ENCODE measurements at regions not wholly inside any gene's neighbourhood (a gene's known extent, or its start where the extent isn't known, plus 50 kb on each side); places are given as distances from the start of the nearest gene placed in this dataset.

- Mint-ChIP-seq H3K4me3 (no peak overlapping the region), H3K27ac (no peak overlapping the region), H3K36me3 (ENCODE audit: insufficient read depth in 1 of 3, low read depth in 3 of 3) (no peaks in the 10 kb centered on the region; a peak in 1 of 7 replicates), H3K9me3 (peaks cover 3% of the 10 kb centered on the region in 2 experiments; a peak in 3 of 5 replicates), H3K4me1 (peaks cover 12 to 21% of the 10 kb centered on the region in 2 experiments), H3K27me3 (ENCODE audit: low read depth) (0 out of 2 replicates have a peak, but pooled peaks cover 3% of the 10 kb centered on the region)
- Histone ChIP-seq H3K9ac (ENCODE audit: extremely low read depth, insufficient read length, low read length) (no peak overlapping the region), H3K79me1 (ENCODE audit: insufficient read depth, low read depth, low read length, poor library complexity, severe bottlenecking) (no peaks in the 10 kb centered on the region), H3K56ac (ENCODE audit: insufficient read length, low read depth, low read length) (no peak overlapping the region), H2BK12ac (ENCODE audit: insufficient read length, low read depth, low read length) (no peak overlapping the region), H2BK20ac (ENCODE audit: low read depth, low read length, poor library complexity, severe bottlenecking) (no peak overlapping the region), H3K4me1 (ENCODE audit: insufficient read depth, low read length) (no peaks in the 10 kb centered on the region), H3K27me3 (ENCODE audit: insufficient read depth, low read length) (0 out of 2 replicates have a peak, but pooled peaks cover 2% of the 10 kb centered on the region), H3K79me2 (ENCODE audit: insufficient read depth, low read length) (no peaks in the 10 kb centered on the region), H4K91ac (ENCODE audit: insufficient read length, low read depth, low read length) (no peak overlapping the region), H4K20me1 (ENCODE audit: control insufficient read depth, insufficient read depth, insufficient read length) (no peaks in the 10 kb centered on the region), H3T11ph (ENCODE audit: low read length) (no peak overlapping the region), H3K4me2 (ENCODE audit: insufficient read depth, insufficient read length, low read length) (no peak overlapping the region), H2BK120ac (ENCODE audit: low read depth, low read length, poor library complexity, severe bottlenecking) (no peak overlapping the region), H2AFZ (ENCODE audit: low read length) (no peak overlapping the region), H2BK15ac (ENCODE audit: low read depth, low read length) (no peak overlapping the region), H3K4ac (ENCODE audit: low read depth, low read length) (no peak overlapping the region), H2AK5ac (ENCODE audit: insufficient read length, low read length) (no peak overlapping the region), H4K8ac (replicated peaks; ENCODE audit: insufficient read length, low read depth, low read length) (no peak overlapping the region), H3K9me3 (ENCODE audit: control insufficient read depth, low read depth, low read length) (no peaks in the 10 kb centered on the region), H3K23ac (ENCODE audit: insufficient read length, low read depth, low read length) (no peak overlapping the region), H2BK5ac (ENCODE audit: insufficient read length, low read length) (no peak overlapping the region), H3K27ac (ENCODE audit: insufficient read length, low read depth, low read length) (no peak overlapping the region), H3K14ac (ENCODE audit: insufficient read depth, low read length) (no peak overlapping the region), H3K18ac (ENCODE audit: insufficient read length, low read depth, low read length) (no peak overlapping the region), H3K23me2 (ENCODE audit: insufficient read length, low read depth, low read length, poor library complexity, severe bottlenecking) (no peaks in the 10 kb centered on the region), H4K5ac (ENCODE audit: insufficient read length, low read depth, low read length) (no peak overlapping the region)
- DNase-seq, result no peak
- WGBS (ENCODE audit: extremely low coverage, insufficient read length, low lambda C conversion rate), result no CpG with 5 or more reads among the region's 3 CpGs
- no peak for TF ChIP-seq CTCF (conservative IDR thresholded peaks at IDR 0.05)
Observed at GRCh38 chr3:41138601-41139000, 60.7 kb upstream of the CTNNB1 start.

Data from H9 (cell line).